Muscle layer of duodenum (tissue), 2 donors: ENCODE measurements at regions not wholly inside any gene's neighbourhood (a gene's known extent, or its start where the extent isn't known, plus 50 kb on each side); places are given as distances from the start of the nearest gene placed in this dataset.

ENCODE experiments used
- H3K27ac ChIP-seq: one replicate; pipeline ENCODE4 v1.7.0; 2013; ENCODE audit warnings: mild to moderate bottlenecking, low read length
- H3K27me3 ChIP-seq: one replicate; pipeline ENCODE4 v1.7.0; 2013; ENCODE audit warnings: low read depth, mild to moderate bottlenecking, control low read depth, low read length
- H3K36me3 ChIP-seq, 2 donors: one replicate each; pipeline ENCODE4 v1.7.0; 2013; ENCODE audit warnings: low read length in 2 of 2, control low read depth in 1 of 2, mild to moderate bottlenecking in 1 of 2; ENCODE audit not compliant: insufficient read depth in 2 of 2, control insufficient read depth in 1 of 2
- H3K4me1 ChIP-seq, 2 donors: one replicate each; pipeline ENCODE4 v1.7.0; 2013; ENCODE audit warnings: low read length in 2 of 2, mild to moderate bottlenecking in 2 of 2, control low read depth in 1 of 2, moderate library complexity in 1 of 2; ENCODE audit not compliant: insufficient read depth in 2 of 2, control insufficient read depth in 1 of 2
- H3K4me3 ChIP-seq, 2 donors: one replicate each; pipeline ENCODE4 v1.7.0; 2013; ENCODE audit warnings: low read length in 2 of 2, low read depth in 1 of 2, mild to moderate bottlenecking in 1 of 2
- H3K9me3 ChIP-seq, 2 donors: one replicate each; pipeline ENCODE4 v1.7.0; 2013; ENCODE audit warnings: low read length in 2 of 2, control low read depth in 1 of 2, mild to moderate bottlenecking in 1 of 2; ENCODE audit not compliant: control insufficient read depth in 1 of 2
- donor health status: healthy.

GRCh38 chr13:33508060-33508459 is 222.5 kb upstream of the STARD13 start:
- H3K4me1 ChIP-seq = peaks cover 5 to 8% of the 10 kb centered on the region in 2 donors
- no peaks in the 10 kb centered on the region for H3K9me3 ChIP-seq
- H3K27ac ChIP-seq = no peak overlapping the region
- H3K4me3 ChIP-seq = no peak overlapping the region
- H3K36me3 ChIP-seq = no peaks in the 10 kb centered on the region
- no peaks in the 10 kb centered on the region for H3K27me3 ChIP-seq

- no peaks in the 10 kb centered on the region for H3K36me3 ChIP-seq
- H3K9me3 ChIP-seq = no peaks in the 10 kb centered on the region
- H3K27ac ChIP-seq = peak overlapping the region; percentile 67
- H3K4me3 ChIP-seq = no peak overlapping the region
- peaks cover 5 to 8% of the 10 kb centered on the region in 2 donors for H3K4me1 ChIP-seq
- no peaks in the 10 kb centered on the region for H3K27me3 ChIP-seq
Measured at GRCh38 chr13:33509642-33510229, 224.2 kb upstream of the STARD13 start.

GRCh38 chr13:33510350-33510970 is 224.9 kb upstream of the STARD13 start:
- no peaks in the 10 kb centered on the region for H3K9me3 ChIP-seq
- no peaks in the 10 kb centered on the region for H3K27me3 ChIP-seq
- peaks cover 5 to 8% of the 10 kb centered on the region in 2 donors for H3K4me1 ChIP-seq
- no peak overlapping the region for H3K4me3 ChIP-seq
- peak overlapping the region; percentile 67 for H3K27ac ChIP-seq
- H3K36me3 ChIP-seq = no peaks in the 10 kb centered on the region

GRCh38 chr13:33512880-33513554 is 227.5 kb upstream of the STARD13 start:
- Histone ChIP-seq H3K27ac (no peak overlapping the region), H3K4me1 (peaks cover 5 to 8% of the 10 kb centered on the region in 2 donors), H3K4me3 (no peak overlapping the region), H3K36me3 (no peaks in the 10 kb centered on the region), H3K9me3 (no peaks in the 10 kb centered on the region), H3K27me3 (no peaks in the 10 kb centered on the region)

- no peaks in the 10 kb centered on the region for H3K9me3 ChIP-seq
- H3K4me3 ChIP-seq = no peak overlapping the region
- peaks cover 3 to 8% of the 10 kb centered on the region in 2 donors for H3K4me1 ChIP-seq
- H3K36me3 ChIP-seq = no peaks in the 10 kb centered on the region
- no peak overlapping the region for H3K27ac ChIP-seq
- no peaks in the 10 kb centered on the region for H3K27me3 ChIP-seq
Measured at GRCh38 chr13:33514362-33514761, 228.8 kb upstream of the STARD13 start.

- Histone ChIP-seq H3K9me3 (no peaks in the 10 kb centered on the region), H3K27ac (no peak overlapping the region), H3K36me3 (no peaks in the 10 kb centered on the region), H3K27me3 (no peaks in the 10 kb centered on the region), H3K4me1 (peaks cover 0 to 3% of the 10 kb centered on the region in 2 donors), H3K4me3 (no peak overlapping the region)
Measured at GRCh38 chr13:33515146-33515545, 229.6 kb upstream of the STARD13 start.

- no peaks in the 10 kb centered on the region for H3K36me3 ChIP-seq
- no peak overlapping the region for H3K27ac ChIP-seq
- H3K4me1 ChIP-seq = no peaks in the 10 kb centered on the region
- no peaks in the 10 kb centered on the region for H3K27me3 ChIP-seq
- H3K4me3 ChIP-seq = no peak overlapping the region
- no peaks in the 10 kb centered on the region for H3K9me3 ChIP-seq
Measured at GRCh38 chr13:33518452-33518851, 232.9 kb upstream of the STARD13 start.

- Histone ChIP-seq H3K9me3 (no peaks in the 10 kb centered on the region), H3K27ac (no peak overlapping the region), H3K4me1 (no peaks in the 10 kb centered on the region), H3K4me3 (no peak overlapping the region), H3K27me3 (no peaks in the 10 kb centered on the region), H3K36me3 (no peaks in the 10 kb centered on the region)
Measured at GRCh38 chr13:33519561-33520467, 234.3 kb upstream of the STARD13 start.

- Histone ChIP-seq H3K4me1 (no peaks in the 10 kb centered on the region), H3K27ac (no peak overlapping the region), H3K36me3 (no peaks in the 10 kb centered on the region), H3K27me3 (no peaks in the 10 kb centered on the region), H3K4me3 (no peak overlapping the region), H3K9me3 (no peaks in the 10 kb centered on the region)
Measured at GRCh38 chr13:33520468-33520839, 234.9 kb upstream of the STARD13 start.

- no peaks in the 10 kb centered on the region for H3K4me1 ChIP-seq
- H3K27ac ChIP-seq = no peak overlapping the region
- H3K9me3 ChIP-seq = no peaks in the 10 kb centered on the region
Measured at GRCh38 chr13:33524086-33524485, 238.5 kb upstream of the STARD13 start.

GRCh38 chr13:33525763-33526162 is 240.2 kb upstream of the STARD13 start:
- H3K9me3 ChIP-seq = no peaks in the 10 kb centered on the region
- H3K4me3 ChIP-seq = no peak overlapping the region
- no peaks in the 10 kb centered on the region for H3K4me1 ChIP-seq
- no peaks in the 10 kb centered on the region for H3K27me3 ChIP-seq
- no peak overlapping the region for H3K27ac ChIP-seq
- H3K36me3 ChIP-seq = no peaks in the 10 kb centered on the region

More at GRCh38 chr13:33524086-33524485, 238.5 kb upstream of the STARD13 start:
- H3K27me3 ChIP-seq = no peaks in the 10 kb centered on the region
- H3K4me3 ChIP-seq = no peak overlapping the region
- no peaks in the 10 kb centered on the region for H3K36me3 ChIP-seq
